ENCODE measurements at regions not wholly inside any gene's neighbourhood (a gene's known extent, or its start where the extent isn't known, plus 50 kb on each side); places are given as distances from the start of the nearest gene placed in this dataset.
"Not testable (repeated sequence)": the region's sequence is repeated elsewhere in the genome, so short reads cannot be mapped to it uniquely, and the experiment has no call there.

DNA sequence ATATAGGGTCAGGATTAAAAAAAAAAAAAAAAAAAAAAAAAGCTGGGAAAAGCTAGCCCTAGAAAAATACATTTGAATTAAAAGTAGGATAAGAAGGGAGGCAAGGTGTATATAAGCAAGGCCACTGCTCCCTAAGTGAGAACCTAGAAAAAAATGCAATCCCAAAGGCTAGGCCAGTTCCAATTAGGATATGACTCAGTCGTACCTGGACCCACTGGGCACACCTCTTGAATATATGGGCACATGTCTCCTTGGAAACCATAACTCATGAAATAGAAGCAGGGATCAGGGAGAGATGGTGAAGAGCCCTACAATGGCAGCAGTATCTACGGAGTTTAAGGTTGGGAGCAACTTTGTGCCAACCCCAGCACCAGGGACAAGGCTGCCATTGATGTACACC lies 314.1 kb upstream of the IL12A start:
- no peak overlapping the region for H3K4me3 ChIP-seq (ENCODE audit: low read depth, low read length)
- POLR2A ChIA-PET: no interaction called here
- CTCF ChIA-PET: no interaction called here
- no peak for DNase-seq (ENCODE audit: low read depth, low spot score)
- TF ChIP-seq, protein P1, sequence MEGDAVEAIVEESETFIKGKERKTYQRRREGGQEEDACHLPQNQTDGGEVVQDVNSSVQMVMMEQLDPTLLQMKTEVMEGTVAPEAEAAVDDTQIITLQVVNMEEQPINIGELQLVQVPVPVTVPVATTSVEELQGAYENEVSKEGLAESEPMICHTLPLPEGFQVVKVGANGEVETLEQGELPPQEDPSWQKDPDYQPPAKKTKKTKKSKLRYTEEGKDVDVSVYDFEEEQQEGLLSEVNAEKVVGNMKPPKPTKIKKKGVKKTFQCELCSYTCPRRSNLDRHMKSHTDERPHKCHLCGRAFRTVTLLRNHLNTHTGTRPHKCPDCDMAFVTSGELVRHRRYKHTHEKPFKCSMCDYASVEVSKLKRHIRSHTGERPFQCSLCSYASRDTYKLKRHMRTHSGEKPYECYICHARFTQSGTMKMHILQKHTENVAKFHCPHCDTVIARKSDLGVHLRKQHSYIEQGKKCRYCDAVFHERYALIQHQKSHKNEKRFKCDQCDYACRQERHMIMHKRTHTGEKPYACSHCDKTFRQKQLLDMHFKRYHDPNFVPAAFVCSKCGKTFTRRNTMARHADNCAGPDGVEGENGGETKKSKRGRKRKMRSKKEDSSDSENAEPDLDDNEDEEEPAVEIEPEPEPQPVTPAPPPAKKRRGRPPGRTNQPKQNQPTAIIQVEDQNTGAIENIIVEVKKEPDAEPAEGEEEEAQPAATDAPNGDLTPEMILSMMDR (IDR thresholded peaks at IDR 0.05; ENCODE audit: insufficient read depth, low read length, missing control alignments): no peak

- TF ChIP-seq, protein P1 (IDR thresholded peaks at IDR 0.05; ENCODE audit: insufficient read depth, low read length, missing control alignments): no peak
- ChIA-PET CTCF (interaction anchor here (0.9 to 1.2 kb wide), 2 partner anchors 12 to 91 kb away, joined by 3 read pairs; no protein-coding TSS in a partner anchor), POLR2A (no interaction called here)
- H3K4me3 ChIP-seq (ENCODE audit: low read depth, low read length): no peak overlapping the region
- no peak for DNase-seq (ENCODE audit: low read depth, low spot score)
These were observed 313.4 kb upstream of the IL12A start for GRCh38 chr3:159675285-159675684.

DNA sequence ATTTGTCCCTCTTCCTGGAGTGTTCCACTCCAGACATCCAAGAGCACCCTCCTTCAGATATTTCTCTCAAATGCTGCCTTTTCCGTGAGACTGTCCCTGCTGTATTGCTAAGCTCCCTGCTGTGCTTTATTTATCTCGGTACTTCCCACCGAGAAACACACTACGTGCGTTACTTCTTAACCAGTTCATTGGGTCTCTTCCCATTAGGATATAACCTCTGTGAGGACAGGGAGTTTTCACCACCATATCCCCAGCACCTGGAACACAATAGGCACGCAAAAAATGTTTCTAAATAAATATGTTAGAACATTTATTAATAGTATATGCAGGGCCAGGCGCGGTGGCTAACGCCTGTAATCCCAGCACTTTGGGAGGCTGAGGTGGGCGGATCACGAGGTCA lies 308.7 kb upstream of the IL12A start:
- ChIA-PET POLR2A (no interaction called here), CTCF (interaction anchor here (1.1 to 1.2 kb wide), 2 partner anchors 10 to 125 kb away, joined by 3 read pairs; no protein-coding TSS in a partner anchor)
- TF ChIP-seq, protein P1 (IDR thresholded peaks at IDR 0.05; ENCODE audit: insufficient read depth, low read length, missing control alignments): no peak
- no peak for DNase-seq (ENCODE audit: low read depth, low spot score)
- no peak overlapping the region for H3K4me3 ChIP-seq (ENCODE audit: low read depth, low read length)

DNA sequence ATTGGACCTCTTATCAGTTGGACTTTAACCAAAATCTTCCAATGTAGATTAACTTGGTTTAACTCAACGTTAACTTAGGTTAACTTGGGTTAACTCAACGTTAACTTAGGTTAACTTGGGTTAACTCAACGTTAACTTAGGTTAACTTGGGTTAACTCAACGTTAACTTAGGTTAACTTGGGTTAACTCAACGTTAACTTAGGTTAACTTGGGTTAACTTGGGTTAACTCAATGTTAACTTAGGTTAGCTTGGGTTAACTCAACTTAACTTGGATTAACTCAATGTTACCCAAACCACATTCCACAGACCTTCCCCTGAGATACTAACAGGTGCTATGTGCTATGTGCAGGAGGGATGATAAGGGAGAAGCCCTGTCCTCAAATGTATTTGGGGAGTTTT lies 306.9 kb upstream of the IL12A start:
- CTCF ChIA-PET: interaction anchor here (0.9 kb wide), 1 partner anchor 9 kb away, joined by 3 read pairs; no protein-coding TSS in a partner anchor
- DNase-seq (ENCODE audit: low read depth, low spot score); POLR2A ChIA-PET; H3K4me3 ChIP-seq (ENCODE audit: low read depth, low read length): not testable (repeated sequence)

DNA sequence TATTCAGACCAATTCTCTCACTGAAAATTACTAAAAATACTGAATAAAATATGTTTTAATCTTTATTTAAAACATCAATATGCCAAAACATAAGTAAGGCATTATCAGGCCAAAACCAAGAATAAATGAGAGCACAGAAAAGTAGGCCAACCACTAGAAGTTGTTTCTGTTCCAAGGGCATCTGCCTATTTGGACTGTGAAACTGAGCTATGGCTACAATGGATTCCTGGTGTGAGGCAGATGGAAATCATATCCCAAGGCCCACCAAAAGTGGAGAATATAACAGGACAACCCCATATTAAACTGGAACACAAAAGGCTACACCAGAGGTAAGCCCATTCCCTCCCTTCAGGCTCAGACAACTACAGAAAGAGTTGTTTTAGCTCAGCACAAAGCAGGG lies 302.8 kb upstream of the IL12A start:
- DNase-seq (ENCODE audit: low read depth, low spot score): no peak
- H3K4me3 ChIP-seq (ENCODE audit: low read depth, low read length): no peak overlapping the region
- TF ChIP-seq, protein P1 (IDR thresholded peaks at IDR 0.05; ENCODE audit: insufficient read depth, low read length, missing control alignments): no peak
- POLR2A ChIA-PET: no interaction called here
- CTCF ChIA-PET: no interaction called here

GRCh38 chr3:159693226-159693625 lies 295.4 kb upstream of the IL12A start:
- POLR2A ChIA-PET: no interaction called here
- TF ChIP-seq, protein P1 (IDR thresholded peaks at IDR 0.05; ENCODE audit: insufficient read depth, low read length, missing control alignments): no peak
- no peak overlapping the region for H3K4me3 ChIP-seq (ENCODE audit: low read depth, low read length)
- DNase-seq (ENCODE audit: low read depth, low spot score): no peak
- CTCF ChIA-PET: no interaction called here

Measured in AG04449 (cell line).